HL-60 (cell line): ENCODE measurements at regions not wholly inside any gene's neighbourhood (a gene's known extent, or its start where the extent isn't known, plus 50 kb on each side); places are given as distances from the start of the nearest gene placed in this dataset.

ENCODE experiments used
- GABPA ChIP-seq: IDR thresholded peaks from 2 replicates; pipeline ENCODE4 v1.6.1; 2012; ENCODE audit warnings: low read depth
- POLR2AphosphoS5 ChIP-seq: IDR thresholded peaks from 2 replicates; pipeline ENCODE4 v1.6.1; 2012; ENCODE audit warnings: low read depth
- SPI1 ChIP-seq: IDR thresholded peaks from 2 replicates; pipeline ENCODE4 v1.6.1; 2012; ENCODE audit warnings: low read depth, mild to moderate bottlenecking, borderline replicate concordance
- TF ChIP-seq, protein P1 (sequence below): IDR thresholded peaks from one replicate; pipeline ENCODE4 v1.5.1; 2011; ENCODE audit warnings: low read length, control low read depth, inconsistent platforms; ENCODE audit not compliant: insufficient read depth
- TF ChIP-seq, protein P2 (sequence below): IDR thresholded peaks from 2 replicates; pipeline ENCODE4 v1.6.1; 2012; ENCODE audit warnings: low read depth; ENCODE audit not compliant: insufficient replicate concordance

- TF ChIP-seq, protein P1, sequence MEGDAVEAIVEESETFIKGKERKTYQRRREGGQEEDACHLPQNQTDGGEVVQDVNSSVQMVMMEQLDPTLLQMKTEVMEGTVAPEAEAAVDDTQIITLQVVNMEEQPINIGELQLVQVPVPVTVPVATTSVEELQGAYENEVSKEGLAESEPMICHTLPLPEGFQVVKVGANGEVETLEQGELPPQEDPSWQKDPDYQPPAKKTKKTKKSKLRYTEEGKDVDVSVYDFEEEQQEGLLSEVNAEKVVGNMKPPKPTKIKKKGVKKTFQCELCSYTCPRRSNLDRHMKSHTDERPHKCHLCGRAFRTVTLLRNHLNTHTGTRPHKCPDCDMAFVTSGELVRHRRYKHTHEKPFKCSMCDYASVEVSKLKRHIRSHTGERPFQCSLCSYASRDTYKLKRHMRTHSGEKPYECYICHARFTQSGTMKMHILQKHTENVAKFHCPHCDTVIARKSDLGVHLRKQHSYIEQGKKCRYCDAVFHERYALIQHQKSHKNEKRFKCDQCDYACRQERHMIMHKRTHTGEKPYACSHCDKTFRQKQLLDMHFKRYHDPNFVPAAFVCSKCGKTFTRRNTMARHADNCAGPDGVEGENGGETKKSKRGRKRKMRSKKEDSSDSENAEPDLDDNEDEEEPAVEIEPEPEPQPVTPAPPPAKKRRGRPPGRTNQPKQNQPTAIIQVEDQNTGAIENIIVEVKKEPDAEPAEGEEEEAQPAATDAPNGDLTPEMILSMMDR, result no peak
- TF ChIP-seq, protein P2, sequence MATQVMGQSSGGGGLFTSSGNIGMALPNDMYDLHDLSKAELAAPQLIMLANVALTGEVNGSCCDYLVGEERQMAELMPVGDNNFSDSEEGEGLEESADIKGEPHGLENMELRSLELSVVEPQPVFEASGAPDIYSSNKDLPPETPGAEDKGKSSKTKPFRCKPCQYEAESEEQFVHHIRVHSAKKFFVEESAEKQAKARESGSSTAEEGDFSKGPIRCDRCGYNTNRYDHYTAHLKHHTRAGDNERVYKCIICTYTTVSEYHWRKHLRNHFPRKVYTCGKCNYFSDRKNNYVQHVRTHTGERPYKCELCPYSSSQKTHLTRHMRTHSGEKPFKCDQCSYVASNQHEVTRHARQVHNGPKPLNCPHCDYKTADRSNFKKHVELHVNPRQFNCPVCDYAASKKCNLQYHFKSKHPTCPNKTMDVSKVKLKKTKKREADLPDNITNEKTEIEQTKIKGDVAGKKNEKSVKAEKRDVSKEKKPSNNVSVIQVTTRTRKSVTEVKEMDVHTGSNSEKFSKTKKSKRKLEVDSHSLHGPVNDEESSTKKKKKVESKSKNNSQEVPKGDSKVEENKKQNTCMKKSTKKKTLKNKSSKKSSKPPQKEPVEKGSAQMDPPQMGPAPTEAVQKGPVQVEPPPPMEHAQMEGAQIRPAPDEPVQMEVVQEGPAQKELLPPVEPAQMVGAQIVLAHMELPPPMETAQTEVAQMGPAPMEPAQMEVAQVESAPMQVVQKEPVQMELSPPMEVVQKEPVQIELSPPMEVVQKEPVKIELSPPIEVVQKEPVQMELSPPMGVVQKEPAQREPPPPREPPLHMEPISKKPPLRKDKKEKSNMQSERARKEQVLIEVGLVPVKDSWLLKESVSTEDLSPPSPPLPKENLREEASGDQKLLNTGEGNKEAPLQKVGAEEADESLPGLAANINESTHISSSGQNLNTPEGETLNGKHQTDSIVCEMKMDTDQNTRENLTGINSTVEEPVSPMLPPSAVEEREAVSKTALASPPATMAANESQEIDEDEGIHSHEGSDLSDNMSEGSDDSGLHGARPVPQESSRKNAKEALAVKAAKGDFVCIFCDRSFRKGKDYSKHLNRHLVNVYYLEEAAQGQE, result no peak
- no peak for TF ChIP-seq POLR2AphosphoS5
- no peak for TF ChIP-seq GABPA
- TF ChIP-seq SPI1, result no peak
Observed at GRCh38 chr2:16386031-16386430, 279.6 kb downstream of the CYRIA start.
